SK-N-SH (cell line): ENCODE measurements at regions not wholly inside any gene's neighbourhood (a gene's known extent, or its start where the extent isn't known, plus 50 kb on each side); places are given as distances from the start of the nearest gene placed in this dataset.

Experiments
- MXI1 ChIP-seq: IDR thresholded peaks from 2 replicates; pipeline ENCODE4 v1.6.1; 2012; ENCODE audit warnings: mild to moderate bottlenecking, low read depth, low read length, improper control_type of control experiment
- RCOR1 ChIP-seq: fragments of 150-350 bp; IDR thresholded peaks from 2 replicates; pipeline ENCODE4 v1.6.1; 2017; ENCODE audit warnings: antibody characterized with exemption, low read length
- YY1 ChIP-seq: IDR thresholded peaks from 2 replicates; pipeline ENCODE4 v1.4.0; 2012; ENCODE audit warnings: low read depth, mild to moderate bottlenecking
- TF ChIP-seq, protein P1 (sequence below): IDR thresholded peaks from 2 replicates; pipeline ENCODE4; 2012
- TF ChIP-seq, protein P2 (sequence below): fragments of 200-600 bp; sonication (generic); IDR thresholded peaks from 2 replicates; pipeline ENCODE4 v1.6.1; 2017; ENCODE audit warnings: antibody characterized with exemption, mild to moderate bottlenecking, moderate library complexity

- TF ChIP-seq, protein P1, sequence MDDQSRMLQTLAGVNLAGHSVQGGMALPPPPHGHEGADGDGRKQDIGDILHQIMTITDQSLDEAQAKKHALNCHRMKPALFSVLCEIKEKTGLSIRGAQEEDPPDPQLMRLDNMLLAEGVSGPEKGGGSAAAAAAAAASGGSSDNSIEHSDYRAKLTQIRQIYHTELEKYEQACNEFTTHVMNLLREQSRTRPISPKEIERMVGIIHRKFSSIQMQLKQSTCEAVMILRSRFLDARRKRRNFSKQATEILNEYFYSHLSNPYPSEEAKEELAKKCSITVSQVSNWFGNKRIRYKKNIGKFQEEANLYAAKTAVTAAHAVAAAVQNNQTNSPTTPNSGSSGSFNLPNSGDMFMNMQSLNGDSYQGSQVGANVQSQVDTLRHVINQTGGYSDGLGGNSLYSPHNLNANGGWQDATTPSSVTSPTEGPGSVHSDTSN, result no peak
- no peak for TF ChIP-seq RCOR1
- TF ChIP-seq YY1, result no peak
- TF ChIP-seq, protein P2, sequence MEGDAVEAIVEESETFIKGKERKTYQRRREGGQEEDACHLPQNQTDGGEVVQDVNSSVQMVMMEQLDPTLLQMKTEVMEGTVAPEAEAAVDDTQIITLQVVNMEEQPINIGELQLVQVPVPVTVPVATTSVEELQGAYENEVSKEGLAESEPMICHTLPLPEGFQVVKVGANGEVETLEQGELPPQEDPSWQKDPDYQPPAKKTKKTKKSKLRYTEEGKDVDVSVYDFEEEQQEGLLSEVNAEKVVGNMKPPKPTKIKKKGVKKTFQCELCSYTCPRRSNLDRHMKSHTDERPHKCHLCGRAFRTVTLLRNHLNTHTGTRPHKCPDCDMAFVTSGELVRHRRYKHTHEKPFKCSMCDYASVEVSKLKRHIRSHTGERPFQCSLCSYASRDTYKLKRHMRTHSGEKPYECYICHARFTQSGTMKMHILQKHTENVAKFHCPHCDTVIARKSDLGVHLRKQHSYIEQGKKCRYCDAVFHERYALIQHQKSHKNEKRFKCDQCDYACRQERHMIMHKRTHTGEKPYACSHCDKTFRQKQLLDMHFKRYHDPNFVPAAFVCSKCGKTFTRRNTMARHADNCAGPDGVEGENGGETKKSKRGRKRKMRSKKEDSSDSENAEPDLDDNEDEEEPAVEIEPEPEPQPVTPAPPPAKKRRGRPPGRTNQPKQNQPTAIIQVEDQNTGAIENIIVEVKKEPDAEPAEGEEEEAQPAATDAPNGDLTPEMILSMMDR, result no peak
- TF ChIP-seq MXI1, result no peak
These were observed 663.0 kb upstream of the AGA start for GRCh38 chr4:178105242-178105641.
